ENCODE measurements at regions not wholly inside any gene's neighbourhood (a gene's known extent, or its start where the extent isn't known, plus 50 kb on each side); places are given as distances from the start of the nearest gene placed in this dataset.

DNA sequence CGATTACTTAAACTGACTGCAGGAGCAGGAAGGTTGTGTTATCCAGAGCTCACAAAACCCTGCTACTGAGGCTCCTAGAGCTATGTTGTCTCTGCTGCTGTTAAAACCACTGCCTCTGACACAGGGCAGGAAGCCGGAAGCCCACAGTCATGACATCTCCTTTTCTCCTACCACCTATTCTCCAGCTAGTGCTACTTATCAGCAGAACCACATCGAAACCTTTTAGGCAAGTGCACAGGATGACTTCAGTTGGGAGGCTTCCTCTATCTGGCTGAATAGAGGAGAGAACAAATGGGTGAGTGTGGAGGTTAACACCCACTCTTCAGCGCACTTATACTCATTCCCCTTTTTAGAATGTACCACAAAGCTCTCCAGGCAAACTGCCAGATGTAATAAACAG lies 638.0 kb downstream of the OTOL1 start:
- DNase-seq, result no peak

GRCh38 chr3:162136136-162136535 lies 639.5 kb downstream of the OTOL1 start:
- DNase-seq, result no peak

DNA sequence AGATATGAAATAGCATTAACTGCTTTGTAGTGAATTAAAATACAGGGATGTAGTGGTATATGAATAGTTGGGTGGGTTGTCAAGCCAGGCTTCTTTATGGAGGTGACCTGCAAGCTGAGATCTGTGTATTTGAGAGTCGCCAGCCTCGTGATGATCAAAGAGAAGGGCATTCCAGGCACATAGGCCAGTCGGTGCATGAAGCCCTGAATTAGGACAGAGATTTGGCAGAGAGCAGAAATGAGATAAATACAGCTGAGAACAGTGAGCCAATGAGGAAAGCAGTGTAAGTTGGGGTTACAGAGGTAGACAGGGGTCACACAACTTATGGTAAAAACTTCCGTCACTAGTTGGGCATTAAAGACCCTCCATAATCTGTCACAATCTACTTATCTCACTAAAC lies 641.9 kb downstream of the OTOL1 start:
- DNase-seq, result no peak

- no peak for DNase-seq
Observed at GRCh38 chr3:162139841-162140240, 643.2 kb downstream of the OTOL1 start.

- DNase-seq, result no peak
Observed at GRCh38 chr3:162141272-162141791, 644.7 kb downstream of the OTOL1 start.

DNA sequence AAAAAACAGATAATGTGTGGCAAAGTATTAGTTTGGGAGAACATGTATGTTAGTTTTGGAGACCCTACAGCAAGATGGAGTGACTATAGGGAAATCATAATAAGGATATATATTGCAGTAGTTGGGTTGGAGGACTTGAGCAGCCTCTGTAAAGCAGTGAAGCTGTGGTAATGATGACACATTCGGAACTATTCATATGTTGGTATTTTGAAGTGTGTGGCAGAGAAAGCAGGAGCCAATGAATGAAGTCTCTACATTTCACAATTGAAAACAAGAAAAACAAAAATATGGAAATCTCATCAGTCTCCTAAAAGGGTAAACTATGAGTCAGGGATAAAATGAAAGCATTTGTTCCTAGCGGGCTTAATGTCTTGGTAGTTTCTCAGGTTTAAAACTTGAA lies 645.9 kb downstream of the OTOL1 start:
- DNase-seq, result no peak

- no peak for DNase-seq
Observed at GRCh38 chr3:162143180-162143579, 646.6 kb downstream of the OTOL1 start.

GRCh38 chr3:162147996-162148395 lies 651.4 kb downstream of the OTOL1 start:
- DNase-seq, result no peak

- no peak for DNase-seq
Observed at GRCh38 chr3:162150790-162151189, 654.2 kb downstream of the OTOL1 start.

DNA sequence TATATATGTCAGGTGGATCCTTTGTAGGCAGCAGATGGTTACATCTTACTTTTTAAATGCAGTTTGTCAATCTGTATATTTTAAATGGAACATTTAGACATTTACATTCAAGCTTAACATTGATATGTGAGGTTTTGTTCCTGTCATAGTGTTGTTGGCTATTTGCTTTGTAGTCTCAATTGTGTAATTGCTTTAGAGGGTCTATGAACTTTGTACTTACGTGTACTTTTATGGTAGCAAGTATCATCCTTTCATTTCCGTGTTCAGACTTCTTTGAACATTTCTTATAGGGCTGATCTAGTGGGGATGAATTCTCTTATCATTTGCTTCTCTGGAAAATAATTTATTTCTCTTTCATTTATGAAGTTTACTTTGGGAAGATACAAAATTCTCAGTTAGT lies 656.0 kb downstream of the OTOL1 start:
- no peak for DNase-seq

DNA sequence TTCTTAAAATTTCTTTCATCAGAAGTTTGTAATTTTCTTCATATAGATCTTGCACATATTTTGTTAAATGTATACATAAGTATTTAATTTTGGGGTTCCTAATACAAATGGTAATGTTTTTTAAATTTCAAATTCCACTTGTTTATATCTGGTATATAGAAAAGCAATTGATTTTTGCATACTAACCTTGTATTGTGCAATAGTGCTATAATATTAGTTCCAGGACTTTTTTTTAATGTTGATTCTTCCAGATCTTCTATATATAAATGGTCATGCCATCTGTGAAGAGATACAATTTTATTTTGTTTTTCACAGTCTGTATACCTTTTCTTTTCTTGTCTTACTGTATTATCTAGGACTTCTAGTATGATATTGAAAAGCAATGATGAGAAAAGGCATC lies 665.0 kb downstream of the OTOL1 start:
- no peak for DNase-seq

DNA sequence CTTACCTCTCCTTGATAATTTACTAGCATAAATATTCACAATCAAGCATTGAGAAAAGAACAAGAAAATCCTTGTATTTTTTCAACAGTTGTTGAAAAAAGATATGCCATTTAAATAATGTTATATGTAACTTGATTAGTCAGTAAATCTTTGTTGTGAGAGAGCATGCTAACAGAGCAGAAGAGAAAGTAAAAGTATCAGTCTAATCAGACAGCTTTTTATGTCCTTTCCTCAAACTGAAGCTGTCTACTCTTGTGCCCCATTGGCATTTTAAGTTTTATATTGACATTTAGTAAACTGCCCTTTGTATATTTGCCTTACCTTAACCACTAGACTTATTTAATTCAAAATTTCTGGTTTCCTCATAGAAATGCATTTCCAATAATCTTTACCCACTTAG lies 668.7 kb downstream of the OTOL1 start:
- DNase-seq, result no peak

- no peak for DNase-seq
Observed at GRCh38 chr3:162166543-162166942, 669.9 kb downstream of the OTOL1 start.

- no peak for DNase-seq
Observed at GRCh38 chr3:162168715-162169114, 672.1 kb downstream of the OTOL1 start.

DNA sequence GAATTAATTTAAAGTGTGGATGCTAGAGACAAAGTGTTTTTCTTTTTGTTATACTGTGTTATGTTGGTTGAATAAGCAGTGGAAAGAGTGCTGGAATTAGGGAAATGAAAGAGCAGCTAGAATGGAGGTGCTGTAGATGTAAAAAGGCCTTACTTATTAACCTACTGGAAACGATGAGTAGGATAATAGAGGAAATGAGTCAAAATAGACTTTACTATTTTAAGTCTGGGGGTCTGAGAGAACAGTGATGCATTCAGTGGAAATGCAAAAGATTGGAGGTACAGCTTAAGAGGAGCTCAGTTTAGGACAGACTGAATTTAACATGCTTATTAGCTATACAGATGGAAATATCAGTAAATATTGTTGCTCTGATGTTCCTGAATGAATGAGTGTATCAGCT lies 674.0 kb downstream of the OTOL1 start:
- DNase-seq, result no peak

GRCh38 chr3:162171970-162172369 lies 675.4 kb downstream of the OTOL1 start:
- DNase-seq, result no peak

DNA sequence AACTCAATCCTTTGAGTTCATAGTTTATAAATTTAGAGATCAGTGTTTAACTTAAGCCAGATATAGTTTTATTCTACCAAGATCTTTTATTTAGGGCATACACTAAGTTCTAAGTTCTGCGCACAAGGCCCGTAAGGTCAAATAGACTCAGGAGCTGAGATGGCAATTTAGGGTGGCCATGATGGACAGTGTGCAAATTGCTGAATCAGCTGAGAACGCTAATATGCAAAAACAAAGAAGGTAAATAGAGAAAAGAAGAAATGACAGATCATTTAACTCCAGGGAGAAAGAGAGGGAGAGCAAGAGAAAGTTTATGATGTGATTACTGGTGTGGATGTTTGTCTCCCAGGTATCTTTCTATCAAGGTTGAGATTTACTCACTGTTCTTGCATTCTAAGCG lies 678.5 kb downstream of the OTOL1 start:
- DNase-seq, result no peak

DNA sequence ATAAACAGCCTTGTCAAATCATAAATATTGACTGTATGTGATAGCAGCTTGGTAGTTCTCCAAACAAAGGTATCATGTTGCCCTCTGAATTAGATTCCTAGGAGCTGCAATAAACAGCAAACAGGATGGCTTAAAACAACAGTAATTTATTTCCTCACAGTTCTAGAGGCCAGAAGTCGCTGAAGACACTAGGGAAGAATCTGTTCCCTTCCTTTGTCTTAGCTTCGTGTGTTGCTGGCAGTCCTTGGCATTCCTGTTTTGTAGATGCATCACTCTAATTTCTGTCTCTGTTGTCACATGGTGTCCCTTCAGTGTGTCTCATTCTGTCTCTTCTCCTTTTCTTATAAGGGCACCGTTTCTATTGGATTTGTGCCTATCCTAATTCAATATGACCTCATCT lies 679.3 kb downstream of the OTOL1 start:
- DNase-seq, result no peak

GRCh38 chr3:162183440-162183839 lies 686.8 kb downstream of the OTOL1 start:
- DNase-seq, result no peak

GRCh38 chr3:162192340-162193029 lies 695.9 kb downstream of the OTOL1 start:
- DNase-seq, result no peak

GRCh38 chr3:162193148-162194095 lies 696.8 kb downstream of the OTOL1 start:
- DNase-seq, result no peak

GRCh38 chr3:162195147-162195546 lies 698.5 kb downstream of the OTOL1 start:
- no peak for DNase-seq

GRCh38 chr3:162196964-162197363 lies 700.4 kb downstream of the OTOL1 start:
- no peak for DNase-seq

- DNase-seq, result no peak
Observed at GRCh38 chr3:162200836-162201235, 704.2 kb downstream of the OTOL1 start.
